SK-N-SH (cell line): ENCODE measurements at regions not wholly inside any gene's neighbourhood (a gene's known extent, or its start where the extent isn't known, plus 50 kb on each side); places are given as distances from the start of the nearest gene placed in this dataset.

Source experiments
- CTCF ChIA-PET: fragments of 300-600, 350-600 bp; formaldehyde crosslinking; extraction: SDS; loops from one replicate; lab custom pipeline; 2021; lab: Yijun Ruan, JAX
- POLR2A ChIA-PET: fragments of 350-600 bp; sonication (Branson Sonifier 250); formaldehyde crosslinking; extraction: SDS; loops from one replicate; lab custom pipeline; 2020; ENCODE audit warnings: antibody characterized with exemption, inconsistent platforms; lab: Yijun Ruan, JAX
- DNase-seq: peaks from one replicate; pipeline ENCODE4 v3.0.0; 2012
- H2AFZ ChIP-seq: fragments of 200-600 bp; sonication (generic); 2 replicates; pipeline ENCODE4 v1.8.1; 2016; ENCODE audit warnings: antibody characterized with exemption, mild to moderate bottlenecking, low read depth
- H3F3A ChIP-seq: fragments of 200-600 bp; sonication (generic); replicated peaks from 2 replicates; pipeline ENCODE3; 2016; ENCODE audit warnings: antibody characterized with exemption, mild to moderate bottlenecking; ENCODE audit not compliant: insufficient read depth
- H3K27ac ChIP-seq, 2 experiments: fragments of 200-500 bp in 1 of 2; fragments of 200-600 bp in 1 of 2; sonication (Bioruptor generic) in 1 of 2; sonication (generic), shearing (Covaris generic) in 1 of 2; 2 replicates each; pipeline versions ENCODE4 v1.5.1 to v1.6.1; 2014 to 2016; ENCODE audit warnings: low read depth in 2 of 2, inconsistent platforms in 1 of 2, low read length in 1 of 2, mild to moderate bottlenecking in 1 of 2, mixed read lengths in 1 of 2
- H3K27me3 ChIP-seq: fragments of 200-600 bp; sonication (generic), shearing (Covaris generic); 2 replicates; pipeline ENCODE4 v1.6.1; 2016; ENCODE audit warnings: mixed run types; ENCODE audit not compliant: insufficient read depth
- H3K36me3 ChIP-seq, 2 experiments: fragments of 200-500 bp in 1 of 2; fragments of 200-600 bp in 1 of 2; sonication (Bioruptor generic) in 1 of 2; sonication (generic) in 1 of 2; replicated peaks in 1 of 2; 2 replicates each; pipeline versions ENCODE3 to v1.5.1; 2014 to 2016; ENCODE audit warnings: low read length in 1 of 2, mild to moderate bottlenecking in 1 of 2; ENCODE audit not compliant: insufficient read depth in 2 of 2, control insufficient read depth in 1 of 2
- H3K4me1 ChIP-seq, 2 experiments: fragments of 200-500 bp in 1 of 2; fragments of 200-600 bp in 1 of 2; sonication (Bioruptor generic) in 1 of 2; sonication (generic), shearing (Covaris generic) in 1 of 2; 2 replicates each; pipeline versions ENCODE4 v1.5.1 to v1.6.1; 2014 to 2016; ENCODE audit warnings: low read depth in 1 of 2, low read length in 1 of 2, mixed run types in 1 of 2; ENCODE audit not compliant: insufficient read depth in 2 of 2, control insufficient read depth in 1 of 2
- H3K4me2 ChIP-seq: fragments of 200-600 bp; sonication (generic), shearing (Covaris generic); 2 replicates; pipeline ENCODE4 v1.6.1; 2017; ENCODE audit warnings: mixed run types
- H3K4me3 ChIP-seq, 2 experiments: fragments of 200-500 bp in 1 of 2; fragments of 200-600 bp in 1 of 2; sonication (Bioruptor generic) in 1 of 2; sonication (generic), shearing (Covaris generic) in 1 of 2; 2 replicates each; pipeline versions ENCODE4 v1.5.1 to v1.8.1; 2014 to 2016; ENCODE audit warnings: low read depth in 2 of 2, inconsistent platforms in 1 of 2, low read length in 1 of 2, mild to moderate bottlenecking in 1 of 2, mixed read lengths in 1 of 2, moderate library complexity in 1 of 2
- H3K79me2 ChIP-seq: fragments of 200-600 bp; sonication (generic); 2 replicates; pipeline ENCODE4 v1.8.1; 2017; ENCODE audit warnings: mild to moderate bottlenecking; ENCODE audit not compliant: insufficient read depth
- H3K9ac ChIP-seq: fragments of 200-600 bp; sonication (generic); 2 replicates; pipeline ENCODE4 v1.6.1; 2017; ENCODE audit warnings: mixed run types
- H3K9me2 ChIP-seq: fragments of 200-600 bp; sonication (generic); 2 replicates; pipeline ENCODE4 v1.6.1; 2017; ENCODE audit warnings: mixed run types
- H3K9me3 ChIP-seq: fragments of 200-600 bp; sonication (generic); 2 replicates; pipeline ENCODE4 v1.6.1; 2017; ENCODE audit warnings: mixed run types, mild to moderate bottlenecking, moderate library complexity
- H4K20me1 ChIP-seq: fragments of 200-600 bp; sonication (generic); 2 replicates; pipeline ENCODE4 v1.6.1; 2017; ENCODE audit warnings: mild to moderate bottlenecking, mixed run types; ENCODE audit not compliant: insufficient read depth
- CTCF ChIP-seq: fragments of 200-600 bp; sonication (generic); IDR thresholded peaks from 2 replicates; pipeline ENCODE4 v1.6.1; 2017; ENCODE audit warnings: antibody characterized with exemption, mild to moderate bottlenecking, moderate library complexity
- EZH2phosphoT487 ChIP-seq: fragments of 200-600 bp; sonication (generic); IDR thresholded peaks from 2 replicates; pipeline ENCODE4 v1.6.1; 2017; ENCODE audit warnings: low read depth, mixed run types, mild to moderate bottlenecking, antibody characterized with exemption, moderate library complexity, borderline replicate concordance
- FOSL2 ChIP-seq: IDR thresholded peaks from 2 replicates; pipeline ENCODE4 v1.4.0; 2012; ENCODE audit warnings: low read depth, mild to moderate bottlenecking, moderate library complexity, borderline replicate concordance
- FOXJ3 ChIP-seq: sonication (generic); formaldehyde crosslinking; IDR thresholded peaks from 2 replicates; pipeline ENCODE4 v1.5.1; 2020; ENCODE audit warnings: mild to moderate bottlenecking, missing genetic modification reagents
- GABPA ChIP-seq: IDR thresholded peaks from 2 replicates; pipeline ENCODE4 v1.4.0; 2012; ENCODE audit warnings: low read depth, mild to moderate bottlenecking
- NRF1 ChIP-seq: IDR thresholded peaks from 2 replicates; pipeline ENCODE4 v1.6.1; 2012; ENCODE audit warnings: low read depth, mild to moderate bottlenecking, low read length
- REST ChIP-seq: IDR thresholded peaks from 2 replicates; pipeline ENCODE4 v1.6.1; 2012; ENCODE audit warnings: mild to moderate bottlenecking, low read depth, low read length, moderate library complexity
- SIN3A ChIP-seq: IDR thresholded peaks from 2 replicates; pipeline ENCODE4 v1.6.1; 2012; ENCODE audit warnings: low read depth, mild to moderate bottlenecking, low read length, moderate library complexity, borderline replicate concordance
- TAF1 ChIP-seq: IDR thresholded peaks from 2 replicates; pipeline ENCODE4 v1.6.1; 2012; ENCODE audit warnings: low read depth, mild to moderate bottlenecking, low read length, moderate library complexity, borderline replicate concordance
- WGBS: methylation state at CpG from one replicate; pipeline ENCODE4 v1.1.6; 2017; ENCODE audit warnings: low lambda C conversion rate; 5-methylcytosine and 5-hydroxymethylcytosine counted together
- TF ChIP-seq, protein P1 (sequence below): fragments of 150-350 bp; IDR thresholded peaks from 2 replicates; pipeline ENCODE4 v1.6.1; 2016; ENCODE audit warnings: mild to moderate bottlenecking, low read depth, low read length
- TF ChIP-seq, protein P2 (sequence below): IDR thresholded peaks from 2 replicates; pipeline ENCODE4 v1.4.0; 2012; ENCODE audit warnings: low read depth, borderline replicate concordance
- TF ChIP-seq, protein P3 (sequence below): IDR thresholded peaks from 2 replicates; pipeline ENCODE4; 2012

DNA sequence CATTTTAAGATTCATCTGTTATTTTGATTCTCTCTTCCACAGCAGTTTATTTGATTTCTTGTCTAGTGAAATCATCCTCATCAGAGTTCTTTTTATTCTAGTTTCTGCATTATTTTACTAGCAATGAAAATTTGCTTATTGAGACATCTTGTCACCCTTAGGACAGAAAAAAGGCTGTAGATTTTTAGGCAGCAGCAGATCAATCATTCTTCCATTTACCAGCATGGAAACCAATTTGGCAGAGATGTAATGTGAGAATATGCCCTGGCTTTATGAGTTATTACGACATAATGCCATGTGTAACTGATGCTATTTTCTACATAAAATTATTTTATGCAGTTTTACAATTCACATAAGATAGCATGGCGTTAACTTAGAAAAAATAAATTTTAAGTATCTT is 688.6 kb upstream of the SLC10A2 start (continued):
- TF ChIP-seq, protein P1, sequence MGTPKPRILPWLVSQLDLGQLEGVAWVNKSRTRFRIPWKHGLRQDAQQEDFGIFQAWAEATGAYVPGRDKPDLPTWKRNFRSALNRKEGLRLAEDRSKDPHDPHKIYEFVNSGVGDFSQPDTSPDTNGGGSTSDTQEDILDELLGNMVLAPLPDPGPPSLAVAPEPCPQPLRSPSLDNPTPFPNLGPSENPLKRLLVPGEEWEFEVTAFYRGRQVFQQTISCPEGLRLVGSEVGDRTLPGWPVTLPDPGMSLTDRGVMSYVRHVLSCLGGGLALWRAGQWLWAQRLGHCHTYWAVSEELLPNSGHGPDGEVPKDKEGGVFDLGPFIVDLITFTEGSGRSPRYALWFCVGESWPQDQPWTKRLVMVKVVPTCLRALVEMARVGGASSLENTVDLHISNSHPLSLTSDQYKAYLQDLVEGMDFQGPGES, result no peak

- no peaks in the 10 kb centered on the region for H3K27me3 ChIP-seq
- POLR2A ChIA-PET, result no interaction called here
- no peaks in the 10 kb centered on the region for H3F3A ChIP-seq
- no peaks in the 10 kb centered on the region for H3K36me3 ChIP-seq
- H3K4me2 ChIP-seq, result no peak overlapping the region
- no peaks in the 10 kb centered on the region for H4K20me1 ChIP-seq
- H3K9ac ChIP-seq, result no peak overlapping the region
- no peaks in the 10 kb centered on the region for H3K9me2 ChIP-seq
- no peak for DNase-seq
- H2AFZ ChIP-seq, result no peak overlapping the region
- TF ChIP-seq FOSL2 (no peak), EZH2phosphoT487 (no peak), FOXJ3 (CRISPR knock-in tag) (no peak), SIN3A (no peak), REST (no peak), NRF1 (no peak), TAF1 (no peak), GABPA (no peak), CTCF (no peak)
- TF ChIP-seq, protein P2, sequence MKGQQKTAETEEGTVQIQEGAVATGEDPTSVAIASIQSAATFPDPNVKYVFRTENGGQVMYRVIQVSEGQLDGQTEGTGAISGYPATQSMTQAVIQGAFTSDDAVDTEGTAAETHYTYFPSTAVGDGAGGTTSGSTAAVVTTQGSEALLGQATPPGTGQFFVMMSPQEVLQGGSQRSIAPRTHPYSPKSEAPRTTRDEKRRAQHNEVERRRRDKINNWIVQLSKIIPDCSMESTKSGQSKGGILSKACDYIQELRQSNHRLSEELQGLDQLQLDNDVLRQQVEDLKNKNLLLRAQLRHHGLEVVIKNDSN, result no peak
- TF ChIP-seq, protein P3, sequence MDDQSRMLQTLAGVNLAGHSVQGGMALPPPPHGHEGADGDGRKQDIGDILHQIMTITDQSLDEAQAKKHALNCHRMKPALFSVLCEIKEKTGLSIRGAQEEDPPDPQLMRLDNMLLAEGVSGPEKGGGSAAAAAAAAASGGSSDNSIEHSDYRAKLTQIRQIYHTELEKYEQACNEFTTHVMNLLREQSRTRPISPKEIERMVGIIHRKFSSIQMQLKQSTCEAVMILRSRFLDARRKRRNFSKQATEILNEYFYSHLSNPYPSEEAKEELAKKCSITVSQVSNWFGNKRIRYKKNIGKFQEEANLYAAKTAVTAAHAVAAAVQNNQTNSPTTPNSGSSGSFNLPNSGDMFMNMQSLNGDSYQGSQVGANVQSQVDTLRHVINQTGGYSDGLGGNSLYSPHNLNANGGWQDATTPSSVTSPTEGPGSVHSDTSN, result no peak
- TF ChIP-seq, all 33 proteins: peak for 0
- no peaks in the 10 kb centered on the region for H3K79me2 ChIP-seq
- WGBS, result 44% methylated on average over 2 of the region's 2 CpGs
- H3K4me3 ChIP-seq, result no peak overlapping the region
- H3K4me1 ChIP-seq, result peaks cover 0 to 3% of the 10 kb centered on the region in 2 experiments; a peak in 2 of 4 replicates
- no peaks in the 10 kb centered on the region for H3K9me3 ChIP-seq
- no peak overlapping the region for H3K27ac ChIP-seq
- CTCF ChIA-PET, result interaction anchor here (0.6 to 0.7 kb wide), 2 partner anchors 19 to 113 kb away, joined by 3 to 4 read pairs; no protein-coding TSS in a partner anchor
These were observed 668.6 kb upstream of the SLC10A2 start for GRCh38 chr13:103734837-103735236.
